ENCODE measurements at regions not wholly inside any gene's neighbourhood (a gene's known extent, or its start where the extent isn't known, plus 50 kb on each side); places are given as distances from the start of the nearest gene placed in this dataset.

DNA sequence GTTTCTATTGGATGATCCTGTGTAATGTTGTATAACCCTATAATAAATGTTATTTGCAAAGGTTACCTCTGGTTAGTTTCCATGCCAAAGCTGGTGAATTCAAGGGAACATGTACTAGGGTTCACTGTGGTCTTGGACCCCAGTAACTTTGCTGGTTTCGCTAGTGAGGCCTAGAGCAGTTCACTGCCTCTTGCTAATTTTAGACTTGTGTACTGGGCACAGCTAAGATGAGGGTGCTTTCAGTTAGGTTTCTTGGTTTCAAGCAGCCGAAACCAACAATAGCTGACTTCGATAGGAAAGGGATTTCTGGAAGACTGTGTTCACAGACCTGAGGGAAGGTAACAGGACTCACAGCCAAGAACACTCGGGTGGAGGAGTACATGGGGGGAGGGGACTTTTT is 215.5 kb upstream of the BCOR start:
- no peak overlapping the region for H3K4me3 ChIP-seq (ENCODE audit: control insufficient read depth, low read depth, low read length)
- no peak for TF ChIP-seq CTCF (conservative IDR thresholded peaks at IDR 0.05; ENCODE audit: control insufficient read depth, insufficient read depth, low read depth, low read length)
- DNase-seq (ENCODE audit: low read depth), result no peak

DNA sequence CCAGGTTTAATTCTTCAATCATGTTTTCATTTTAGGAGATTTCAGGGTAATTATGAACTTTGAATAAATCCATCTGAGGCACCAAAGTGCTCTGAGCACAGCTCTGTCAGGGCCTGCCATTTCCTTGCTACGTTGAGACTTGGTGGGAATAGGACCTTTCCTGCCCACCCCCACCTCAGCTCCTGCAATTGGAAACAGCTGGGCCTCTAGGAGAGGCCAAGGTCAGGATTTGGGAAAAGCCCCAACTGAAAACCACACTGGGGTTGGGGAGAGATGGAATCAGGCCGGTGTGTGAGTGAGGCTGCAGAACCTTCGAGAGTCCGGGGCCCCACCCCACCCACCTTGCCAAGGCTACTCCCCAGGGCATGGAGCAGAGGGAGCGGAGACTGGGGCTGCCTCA is 212.7 kb upstream of the BCOR start:
- no peak for TF ChIP-seq CTCF (conservative IDR thresholded peaks at IDR 0.05; ENCODE audit: control insufficient read depth, insufficient read depth, low read depth, low read length)
- no peak overlapping the region for H3K4me3 ChIP-seq (ENCODE audit: control insufficient read depth, low read depth, low read length)
- no peak for DNase-seq (ENCODE audit: low read depth)

DNA sequence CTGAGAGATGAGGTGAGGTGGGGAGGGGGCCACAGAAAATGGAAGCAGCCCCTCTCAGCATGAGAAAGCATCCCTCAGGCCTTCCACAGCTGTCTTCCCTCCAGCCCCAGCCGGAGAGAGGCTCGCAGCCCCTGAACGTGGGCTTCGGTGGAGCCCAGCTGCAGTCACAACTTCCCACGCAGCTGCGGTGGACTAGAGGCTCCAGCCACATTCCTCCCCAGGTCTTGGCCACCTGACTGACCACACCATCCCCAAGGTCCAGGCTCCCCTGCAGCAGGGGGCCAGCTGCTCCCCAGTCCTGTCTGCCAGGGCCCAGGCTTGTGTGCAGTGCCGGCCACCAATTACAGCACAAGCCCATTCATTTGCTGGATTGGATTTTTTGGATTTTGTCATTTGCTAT is 212.3 kb upstream of the BCOR start:
- TF ChIP-seq CTCF (conservative IDR thresholded peaks at IDR 0.05; ENCODE audit: control insufficient read depth, insufficient read depth, low read depth, low read length), result no peak
- H3K4me3 ChIP-seq (ENCODE audit: control insufficient read depth, low read depth, low read length), result no peak overlapping the region
- DNase-seq (ENCODE audit: low read depth), result no peak

DNA sequence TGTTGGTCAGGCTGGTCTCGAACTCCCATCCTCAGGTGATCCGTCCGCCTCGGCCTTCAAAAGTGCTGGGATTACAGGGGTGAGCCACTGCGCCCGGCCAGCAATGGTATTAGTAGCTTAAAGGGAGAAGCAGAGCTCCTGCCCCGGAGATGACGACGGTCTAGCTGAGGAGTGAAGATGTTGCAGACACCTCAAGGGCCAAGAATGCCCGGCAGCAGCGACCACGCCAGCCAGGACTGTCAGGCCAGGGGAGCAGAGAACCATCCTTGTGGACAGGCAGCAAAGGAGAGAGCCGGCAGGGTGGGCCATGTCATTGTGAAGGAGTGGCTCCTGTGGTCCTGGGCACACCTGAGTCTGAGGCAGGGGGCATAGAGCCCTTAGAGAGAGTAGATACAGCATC is 210.1 kb upstream of the BCOR start:
- DNase-seq (ENCODE audit: low read depth), result no peak
- TF ChIP-seq CTCF (conservative IDR thresholded peaks at IDR 0.05; ENCODE audit: control insufficient read depth, insufficient read depth, low read depth, low read length), result no peak
- H3K4me3 ChIP-seq (ENCODE audit: control insufficient read depth, low read depth, low read length), result no peak overlapping the region

- no peak for DNase-seq (ENCODE audit: low read depth)
- H3K4me3 ChIP-seq (ENCODE audit: control insufficient read depth, low read depth, low read length), result no peak overlapping the region
- no peak for TF ChIP-seq CTCF (conservative IDR thresholded peaks at IDR 0.05; ENCODE audit: control insufficient read depth, insufficient read depth, low read depth, low read length)
Measured at GRCh38 chrX:40304115-40304514, 206.4 kb upstream of the BCOR start.

DNA sequence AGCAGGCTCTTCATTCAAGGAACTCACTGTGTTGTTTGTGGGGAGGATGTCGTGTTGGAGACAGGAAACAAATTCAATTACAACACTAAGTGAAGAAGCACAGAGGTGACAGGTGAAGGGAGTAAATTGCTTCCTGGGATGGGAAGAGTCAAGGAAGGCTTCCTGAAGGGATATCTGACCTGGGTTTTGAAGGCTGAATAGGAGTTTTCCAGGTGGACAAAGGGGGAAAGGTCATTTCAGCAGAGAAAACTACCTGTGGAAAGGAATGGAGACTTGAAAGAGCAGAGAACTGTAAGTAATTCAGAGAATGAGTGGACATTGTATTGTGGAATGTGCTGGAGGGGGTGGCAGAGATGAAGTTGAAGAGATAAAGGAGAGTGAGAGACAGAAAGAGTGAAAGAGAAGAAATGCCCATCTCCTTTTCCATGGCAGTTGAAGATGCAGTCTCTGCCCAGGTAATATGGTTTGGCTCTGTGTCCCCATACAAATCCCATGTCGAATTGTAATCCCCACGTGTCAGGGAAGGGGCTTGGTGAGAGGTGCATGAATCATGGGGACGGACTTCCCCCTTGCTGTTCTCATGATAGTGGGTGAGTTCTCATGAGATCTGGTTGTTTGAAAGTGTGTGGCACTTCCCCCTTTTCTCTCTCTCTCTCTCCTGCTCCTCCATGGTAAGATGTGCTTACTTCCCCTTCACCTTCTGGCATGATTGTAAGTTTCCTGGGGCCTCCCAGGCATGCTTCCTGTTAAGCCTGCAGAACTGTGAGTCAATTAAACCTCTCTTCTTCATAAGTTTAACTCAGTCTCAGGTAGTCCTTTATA is 205.7 kb upstream of the BCOR start:
- no peak for TF ChIP-seq CTCF (conservative IDR thresholded peaks at IDR 0.05; ENCODE audit: control insufficient read depth, insufficient read depth, low read depth, low read length)
- H3K4me3 ChIP-seq (ENCODE audit: control insufficient read depth, low read depth, low read length), result no peak overlapping the region
- DNase-seq (ENCODE audit: low read depth), result no peak

Measured in fibroblast of mammary gland (primary cell).